Ovary (tissue), 3 donors: ENCODE measurements at regions not wholly inside any gene's neighbourhood (a gene's known extent, or its start where the extent isn't known, plus 50 kb on each side); places are given as distances from the start of the nearest gene placed in this dataset.

Experiments used
- CTCF ChIP-seq, 3 donors: fragments of 450-650 bp in 2 of 3; fragments of 200-600 bp in 1 of 3; IDR thresholded peaks; one replicate each; pipeline versions ENCODE4 v1.5.1 to v1.8.0; 2016 to 2022; ENCODE audit warnings: antibody characterized with exemption in 3 of 3, mild to moderate bottlenecking in 1 of 3
- EP300 ChIP-seq: sonication (generic); formaldehyde crosslinking; IDR thresholded peaks from one replicate; pipeline ENCODE4 v1.6.1; 2017; ENCODE audit warnings: antibody characterized with exemption
- POLR2A ChIP-seq: fragments of 450-650 bp; IDR thresholded peaks from one replicate; pipeline ENCODE4 v1.6.1; 2017; ENCODE audit warnings: antibody characterized with exemption, mild to moderate bottlenecking, moderate library complexity
- donor health status: DM: no; HTN: no; CAD: no.

- TF ChIP-seq CTCF (IDR thresholded peaks at IDR 0.05) = no peak
- no peak for TF ChIP-seq POLR2A
- TF ChIP-seq EP300 = no peak
Measured at GRCh38 chr17:5888811-5889210, 181.4 kb upstream of the WSCD1 start.
